ENCODE measurements at regions not wholly inside any gene's neighbourhood (a gene's known extent, or its start where the extent isn't known, plus 50 kb on each side); places are given as distances from the start of the nearest gene placed in this dataset.

- TF ChIP-seq PKNOX1 (IDR thresholded peaks at IDR 0.05): no peak
- no peak for TF ChIP-seq L3MBTL2 (conservative IDR thresholded peaks at IDR 0.05)
- TF ChIP-seq ELF4 (IDR thresholded peaks at IDR 0.05): no peak
- TF ChIP-seq FOXA1 (IDR thresholded peaks at IDR 0.05): no peak
- no peak for TF ChIP-seq FOXM1 (IDR thresholded peaks at IDR 0.05; ENCODE audit: borderline replicate concordance)
- no peak for TF ChIP-seq HDGF (IDR thresholded peaks at IDR 0.05; ENCODE audit: borderline replicate concordance)
- no peak for TF ChIP-seq NFRKB (IDR thresholded peaks at IDR 0.05)
- TF ChIP-seq SP1 (IDR thresholded peaks at IDR 0.05): no peak
- TF ChIP-seq LEF1 (IDR thresholded peaks at IDR 0.05; ENCODE audit: borderline replicate concordance): no peak
- no peak for TF ChIP-seq BHLHE40 (IDR thresholded peaks at IDR 0.05; ENCODE audit: borderline replicate concordance)
- TF ChIP-seq ZNF384 (IDR thresholded peaks at IDR 0.05): no peak
- TF ChIP-seq SUZ12 (IDR thresholded peaks at IDR 0.05): no peak
- TF ChIP-seq TARDBP (IDR thresholded peaks at IDR 0.05): no peak
- TF ChIP-seq ARNT (IDR thresholded peaks at IDR 0.05): no peak
These were observed 627.2 kb downstream of the UQCRFS1 start for GRCh38 chr19:28585796-28586195.
